SK-N-SH (cell line): ENCODE measurements at regions not wholly inside any gene's neighbourhood (a gene's known extent, or its start where the extent isn't known, plus 50 kb on each side); places are given as distances from the start of the nearest gene placed in this dataset.

ENCODE experiments used
- CTCF ChIA-PET: fragments of 300-600, 350-600 bp; formaldehyde crosslinking; extraction: SDS; loops from one replicate; lab custom pipeline; 2021; lab: Yijun Ruan, JAX
- POLR2A ChIA-PET: fragments of 350-600 bp; sonication (Branson Sonifier 250); formaldehyde crosslinking; extraction: SDS; loops from one replicate; lab custom pipeline; 2020; ENCODE audit warnings: antibody characterized with exemption, inconsistent platforms; lab: Yijun Ruan, JAX
- DNase-seq: peaks from one replicate; pipeline ENCODE4 v3.0.0; 2012
- H2AFZ ChIP-seq: fragments of 200-600 bp; sonication (generic); 2 replicates; pipeline ENCODE4 v1.8.1; 2016; ENCODE audit warnings: antibody characterized with exemption, mild to moderate bottlenecking, low read depth
- H3F3A ChIP-seq: fragments of 200-600 bp; sonication (generic); replicated peaks from 2 replicates; pipeline ENCODE3; 2016; ENCODE audit warnings: antibody characterized with exemption, mild to moderate bottlenecking; ENCODE audit not compliant: insufficient read depth
- H3K27ac ChIP-seq, 2 experiments: fragments of 200-500 bp in 1 of 2; fragments of 200-600 bp in 1 of 2; sonication (Bioruptor generic) in 1 of 2; sonication (generic), shearing (Covaris generic) in 1 of 2; 2 replicates each; pipeline versions ENCODE4 v1.5.1 to v1.6.1; 2014 to 2016; ENCODE audit warnings: low read depth in 2 of 2, inconsistent platforms in 1 of 2, low read length in 1 of 2, mild to moderate bottlenecking in 1 of 2, mixed read lengths in 1 of 2
- H3K27me3 ChIP-seq: fragments of 200-600 bp; sonication (generic), shearing (Covaris generic); 2 replicates; pipeline ENCODE4 v1.6.1; 2016; ENCODE audit warnings: mixed run types; ENCODE audit not compliant: insufficient read depth
- H3K36me3 ChIP-seq, 2 experiments: fragments of 200-500 bp in 1 of 2; fragments of 200-600 bp in 1 of 2; sonication (Bioruptor generic) in 1 of 2; sonication (generic) in 1 of 2; replicated peaks in 1 of 2; 2 replicates each; pipeline versions ENCODE3 to v1.5.1; 2014 to 2016; ENCODE audit warnings: low read length in 1 of 2, mild to moderate bottlenecking in 1 of 2; ENCODE audit not compliant: insufficient read depth in 2 of 2, control insufficient read depth in 1 of 2
- H3K4me1 ChIP-seq, 2 experiments: fragments of 200-500 bp in 1 of 2; fragments of 200-600 bp in 1 of 2; sonication (Bioruptor generic) in 1 of 2; sonication (generic), shearing (Covaris generic) in 1 of 2; 2 replicates each; pipeline versions ENCODE4 v1.5.1 to v1.6.1; 2014 to 2016; ENCODE audit warnings: low read depth in 1 of 2, low read length in 1 of 2, mixed run types in 1 of 2; ENCODE audit not compliant: insufficient read depth in 2 of 2, control insufficient read depth in 1 of 2
- H3K4me2 ChIP-seq: fragments of 200-600 bp; sonication (generic), shearing (Covaris generic); 2 replicates; pipeline ENCODE4 v1.6.1; 2017; ENCODE audit warnings: mixed run types
- H3K4me3 ChIP-seq, 2 experiments: fragments of 200-500 bp in 1 of 2; fragments of 200-600 bp in 1 of 2; sonication (Bioruptor generic) in 1 of 2; sonication (generic), shearing (Covaris generic) in 1 of 2; 2 replicates each; pipeline versions ENCODE4 v1.5.1 to v1.8.1; 2014 to 2016; ENCODE audit warnings: low read depth in 2 of 2, inconsistent platforms in 1 of 2, low read length in 1 of 2, mild to moderate bottlenecking in 1 of 2, mixed read lengths in 1 of 2, moderate library complexity in 1 of 2
- H3K79me2 ChIP-seq: fragments of 200-600 bp; sonication (generic); 2 replicates; pipeline ENCODE4 v1.8.1; 2017; ENCODE audit warnings: mild to moderate bottlenecking; ENCODE audit not compliant: insufficient read depth
- H3K9ac ChIP-seq: fragments of 200-600 bp; sonication (generic); 2 replicates; pipeline ENCODE4 v1.6.1; 2017; ENCODE audit warnings: mixed run types
- H3K9me2 ChIP-seq: fragments of 200-600 bp; sonication (generic); 2 replicates; pipeline ENCODE4 v1.6.1; 2017; ENCODE audit warnings: mixed run types
- H3K9me3 ChIP-seq: fragments of 200-600 bp; sonication (generic); 2 replicates; pipeline ENCODE4 v1.6.1; 2017; ENCODE audit warnings: mixed run types, mild to moderate bottlenecking, moderate library complexity
- H4K20me1 ChIP-seq: fragments of 200-600 bp; sonication (generic); 2 replicates; pipeline ENCODE4 v1.6.1; 2017; ENCODE audit warnings: mild to moderate bottlenecking, mixed run types; ENCODE audit not compliant: insufficient read depth
- ELF1 ChIP-seq: IDR thresholded peaks from 2 replicates; pipeline ENCODE4 v1.4.0; 2012
- EP300 ChIP-seq, 2 experiments: IDR thresholded peaks; 2 replicates each; pipeline versions ENCODE4 v1.4.0 to v1.6.1; 2012; ENCODE audit warnings: borderline replicate concordance in 1 of 2, low read depth in 1 of 2, low read length in 1 of 2
- EZH2phosphoT487 ChIP-seq: fragments of 200-600 bp; sonication (generic); IDR thresholded peaks from 2 replicates; pipeline ENCODE4 v1.6.1; 2017; ENCODE audit warnings: low read depth, mixed run types, mild to moderate bottlenecking, antibody characterized with exemption, moderate library complexity, borderline replicate concordance
- FOSL2 ChIP-seq: IDR thresholded peaks from 2 replicates; pipeline ENCODE4 v1.4.0; 2012; ENCODE audit warnings: low read depth, mild to moderate bottlenecking, moderate library complexity, borderline replicate concordance
- GATA2 ChIP-seq: sonication (generic); formaldehyde crosslinking; IDR thresholded peaks from 2 replicates; pipeline ENCODE4 v1.5.0; 2020; ENCODE audit warnings: mild to moderate bottlenecking, missing genetic modification reagents
- JUND ChIP-seq: IDR thresholded peaks from 2 replicates; pipeline ENCODE4 v1.4.0; 2012
- MEF2A ChIP-seq: IDR thresholded peaks from 2 replicates; pipeline ENCODE4 v1.4.0; 2012; ENCODE audit warnings: low read depth, borderline replicate concordance
- NRF1 ChIP-seq: IDR thresholded peaks from 2 replicates; pipeline ENCODE4 v1.6.1; 2012; ENCODE audit warnings: low read depth, mild to moderate bottlenecking, low read length
- POLR2AphosphoS5 ChIP-seq: IDR thresholded peaks from 2 replicates; pipeline ENCODE4 v1.6.1; 2012; ENCODE audit warnings: low read depth, low read length
- RFX5 ChIP-seq: IDR thresholded peaks from 2 replicates; pipeline ENCODE4 v1.6.1; 2012; ENCODE audit warnings: mild to moderate bottlenecking, improper control_type of control experiment, low read length
- SMC3 ChIP-seq: IDR thresholded peaks from 2 replicates; pipeline ENCODE4 v1.6.1; 2012; ENCODE audit warnings: low read depth, low read length, improper control_type of control experiment
- TCF12 ChIP-seq: IDR thresholded peaks from 2 replicates; pipeline ENCODE4 v1.4.0; 2012
- TEAD4 ChIP-seq: IDR thresholded peaks from 2 replicates; pipeline ENCODE4 v1.4.0; 2012; ENCODE audit warnings: mild to moderate bottlenecking, borderline replicate concordance; ENCODE audit not compliant: insufficient read depth
- YY1 ChIP-seq: IDR thresholded peaks from 2 replicates; pipeline ENCODE4 v1.4.0; 2012; ENCODE audit warnings: low read depth, mild to moderate bottlenecking
- WGBS: methylation state at CpG from one replicate; pipeline ENCODE4 v1.1.6; 2017; ENCODE audit warnings: low lambda C conversion rate; 5-methylcytosine and 5-hydroxymethylcytosine counted together
- TF ChIP-seq, protein P1 (sequence below): fragments of 150-350 bp; IDR thresholded peaks from 2 replicates; pipeline ENCODE4 v1.6.1; 2016; ENCODE audit warnings: mild to moderate bottlenecking, low read depth, low read length
- TF ChIP-seq, protein P2 (sequence below): IDR thresholded peaks from 2 replicates; pipeline ENCODE4 v1.4.0; 2012; ENCODE audit warnings: low read depth
- TF ChIP-seq, protein P3 (sequence below): IDR thresholded peaks from 2 replicates; pipeline ENCODE4; 2012
- TF ChIP-seq, protein P4 (sequence below): fragments of 150-350 bp; IDR thresholded peaks from 2 replicates; pipeline ENCODE4 v1.6.1; 2017; ENCODE audit warnings: antibody characterized with exemption, low read length, low read depth, borderline replicate concordance
- TF ChIP-seq, protein P5 (sequence below): fragments of 200-600 bp; sonication (generic); IDR thresholded peaks from 2 replicates; pipeline ENCODE4 v1.6.1; 2017; ENCODE audit warnings: antibody characterized with exemption, mild to moderate bottlenecking, moderate library complexity

DNA sequence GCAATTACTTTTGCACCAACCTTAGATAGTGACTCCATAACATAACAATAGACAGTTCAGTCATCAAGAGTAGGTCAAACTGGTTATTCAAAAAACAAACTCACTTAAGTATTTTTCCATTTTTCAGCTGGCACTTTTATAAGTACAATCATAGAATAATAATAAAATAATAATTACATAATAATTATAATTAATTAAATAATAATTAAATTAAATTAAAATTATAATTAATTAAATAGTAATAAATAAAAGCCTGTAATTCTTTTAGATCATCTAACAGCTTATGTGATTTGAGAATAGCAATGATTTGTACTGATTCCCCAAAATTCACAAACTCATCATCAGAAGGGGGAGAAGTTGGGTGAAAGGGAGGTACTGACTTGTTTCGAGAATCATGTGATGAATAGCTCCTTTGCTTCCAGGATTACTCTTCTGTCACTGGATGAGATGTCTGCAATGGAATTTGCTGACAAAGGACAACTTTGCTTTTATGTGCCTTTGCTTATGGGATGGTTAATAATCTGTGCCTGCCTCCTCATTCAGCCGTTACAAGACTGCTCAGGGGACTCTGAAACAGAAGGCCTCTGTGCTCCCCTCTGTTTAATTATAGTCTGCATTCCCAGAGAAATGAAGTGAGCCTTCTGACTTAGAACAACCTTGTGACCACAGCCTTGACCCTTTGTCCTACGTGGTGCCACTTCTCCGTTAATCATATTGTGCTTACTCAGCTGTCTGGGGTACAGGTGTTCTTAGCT lies 104.8 kb upstream of the ENPEP start:
- no peak overlapping the region for H3K9ac ChIP-seq
- no peaks in the 10 kb centered on the region for H3F3A ChIP-seq
- H3K9me3 ChIP-seq, result no peaks in the 10 kb centered on the region
- WGBS, result 26% methylated on average over 4 of the region's 4 CpGs
- H3K4me1 ChIP-seq, result no peaks in the 10 kb centered on the region
- H3K79me2 ChIP-seq, result no peaks in the 10 kb centered on the region
- no peak overlapping the region for H2AFZ ChIP-seq
- no peak overlapping the region for H3K27ac ChIP-seq
- no peak overlapping the region for H3K4me2 ChIP-seq
- no peaks in the 10 kb centered on the region for H3K9me2 ChIP-seq
- POLR2A ChIA-PET, result no interaction called here
- H3K4me3 ChIP-seq, result no peak overlapping the region
- DNase-seq, result no peak
- TF ChIP-seq, protein P1, sequence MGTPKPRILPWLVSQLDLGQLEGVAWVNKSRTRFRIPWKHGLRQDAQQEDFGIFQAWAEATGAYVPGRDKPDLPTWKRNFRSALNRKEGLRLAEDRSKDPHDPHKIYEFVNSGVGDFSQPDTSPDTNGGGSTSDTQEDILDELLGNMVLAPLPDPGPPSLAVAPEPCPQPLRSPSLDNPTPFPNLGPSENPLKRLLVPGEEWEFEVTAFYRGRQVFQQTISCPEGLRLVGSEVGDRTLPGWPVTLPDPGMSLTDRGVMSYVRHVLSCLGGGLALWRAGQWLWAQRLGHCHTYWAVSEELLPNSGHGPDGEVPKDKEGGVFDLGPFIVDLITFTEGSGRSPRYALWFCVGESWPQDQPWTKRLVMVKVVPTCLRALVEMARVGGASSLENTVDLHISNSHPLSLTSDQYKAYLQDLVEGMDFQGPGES, result no peak
- TF ChIP-seq MEF2A (no peak), EP300 (IDR thresholded peaks at IDR 0.05; ENCODE audit: borderline replicate concordance in 1 of 2, low read depth in 1 of 2, low read length in 1 of 2) (no peak), NRF1 (no peak), SMC3 (no peak), EZH2phosphoT487 (no peak)
- TF ChIP-seq, protein P2, sequence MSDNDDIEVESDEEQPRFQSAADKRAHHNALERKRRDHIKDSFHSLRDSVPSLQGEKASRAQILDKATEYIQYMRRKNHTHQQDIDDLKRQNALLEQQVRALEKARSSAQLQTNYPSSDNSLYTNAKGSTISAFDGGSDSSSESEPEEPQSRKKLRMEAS, result no peak
- TF ChIP-seq, protein P3, sequence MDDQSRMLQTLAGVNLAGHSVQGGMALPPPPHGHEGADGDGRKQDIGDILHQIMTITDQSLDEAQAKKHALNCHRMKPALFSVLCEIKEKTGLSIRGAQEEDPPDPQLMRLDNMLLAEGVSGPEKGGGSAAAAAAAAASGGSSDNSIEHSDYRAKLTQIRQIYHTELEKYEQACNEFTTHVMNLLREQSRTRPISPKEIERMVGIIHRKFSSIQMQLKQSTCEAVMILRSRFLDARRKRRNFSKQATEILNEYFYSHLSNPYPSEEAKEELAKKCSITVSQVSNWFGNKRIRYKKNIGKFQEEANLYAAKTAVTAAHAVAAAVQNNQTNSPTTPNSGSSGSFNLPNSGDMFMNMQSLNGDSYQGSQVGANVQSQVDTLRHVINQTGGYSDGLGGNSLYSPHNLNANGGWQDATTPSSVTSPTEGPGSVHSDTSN, result no peak
- no peaks in the 10 kb centered on the region for H3K27me3 ChIP-seq
- H3K36me3 ChIP-seq, result no peaks in the 10 kb centered on the region
- H4K20me1 ChIP-seq, result no peaks in the 10 kb centered on the region
- CTCF ChIA-PET, result interaction anchor here (1.1 kb wide), 1 partner anchor 373 kb away, joined by 4 read pairs; no protein-coding TSS in a partner anchor

DNA sequence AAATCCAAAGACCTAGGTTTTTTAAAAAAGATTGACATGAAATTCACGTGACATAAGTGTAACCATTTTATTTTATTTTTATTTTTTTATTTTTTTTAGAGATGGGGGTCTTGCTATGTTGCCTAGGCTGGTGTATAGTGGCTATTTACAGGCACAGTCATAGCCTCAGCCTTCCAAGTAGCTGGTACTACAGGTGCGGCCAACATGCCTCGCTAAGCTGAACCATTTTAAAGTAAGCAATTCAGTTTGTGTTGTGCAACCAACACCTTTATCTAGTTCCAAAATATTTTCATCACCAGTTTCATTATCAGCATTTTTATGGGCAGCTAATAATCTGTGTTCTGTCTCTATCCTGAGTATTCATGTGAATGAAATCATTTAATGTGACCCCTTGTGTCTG lies 107.5 kb upstream of the ENPEP start:
- Histone ChIP-seq H3K4me2 (no peak overlapping the region), H3K27ac (no peak overlapping the region), H2AFZ (no peak overlapping the region), H3K9ac (no peak overlapping the region), H3K36me3 (no peaks in the 10 kb centered on the region), H3K79me2 (no peaks in the 10 kb centered on the region), H3K4me3 (no peak overlapping the region), H3F3A (no peaks in the 10 kb centered on the region), H3K27me3 (no peaks in the 10 kb centered on the region), H4K20me1 (no peaks in the 10 kb centered on the region), H3K4me1 (no peaks in the 10 kb centered on the region), H3K9me2 (no peaks in the 10 kb centered on the region), H3K9me3 (no peaks in the 10 kb centered on the region)
- CTCF ChIA-PET, result interaction anchor here (1.5 kb wide), 1 partner anchor 26 kb away, joined by 6 read pairs; no protein-coding TSS in a partner anchor
- WGBS, result 46% methylated on average over 3 of the region's 3 CpGs
- POLR2A ChIA-PET, result no interaction called here
- no peak for DNase-seq
- TF ChIP-seq, protein P4, sequence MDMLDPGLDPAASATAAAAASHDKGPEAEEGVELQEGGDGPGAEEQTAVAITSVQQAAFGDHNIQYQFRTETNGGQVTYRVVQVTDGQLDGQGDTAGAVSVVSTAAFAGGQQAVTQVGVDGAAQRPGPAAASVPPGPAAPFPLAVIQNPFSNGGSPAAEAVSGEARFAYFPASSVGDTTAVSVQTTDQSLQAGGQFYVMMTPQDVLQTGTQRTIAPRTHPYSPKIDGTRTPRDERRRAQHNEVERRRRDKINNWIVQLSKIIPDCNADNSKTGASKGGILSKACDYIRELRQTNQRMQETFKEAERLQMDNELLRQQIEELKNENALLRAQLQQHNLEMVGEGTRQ, result no peak
- TF ChIP-seq YY1, result no peak
- TF ChIP-seq, protein P5, sequence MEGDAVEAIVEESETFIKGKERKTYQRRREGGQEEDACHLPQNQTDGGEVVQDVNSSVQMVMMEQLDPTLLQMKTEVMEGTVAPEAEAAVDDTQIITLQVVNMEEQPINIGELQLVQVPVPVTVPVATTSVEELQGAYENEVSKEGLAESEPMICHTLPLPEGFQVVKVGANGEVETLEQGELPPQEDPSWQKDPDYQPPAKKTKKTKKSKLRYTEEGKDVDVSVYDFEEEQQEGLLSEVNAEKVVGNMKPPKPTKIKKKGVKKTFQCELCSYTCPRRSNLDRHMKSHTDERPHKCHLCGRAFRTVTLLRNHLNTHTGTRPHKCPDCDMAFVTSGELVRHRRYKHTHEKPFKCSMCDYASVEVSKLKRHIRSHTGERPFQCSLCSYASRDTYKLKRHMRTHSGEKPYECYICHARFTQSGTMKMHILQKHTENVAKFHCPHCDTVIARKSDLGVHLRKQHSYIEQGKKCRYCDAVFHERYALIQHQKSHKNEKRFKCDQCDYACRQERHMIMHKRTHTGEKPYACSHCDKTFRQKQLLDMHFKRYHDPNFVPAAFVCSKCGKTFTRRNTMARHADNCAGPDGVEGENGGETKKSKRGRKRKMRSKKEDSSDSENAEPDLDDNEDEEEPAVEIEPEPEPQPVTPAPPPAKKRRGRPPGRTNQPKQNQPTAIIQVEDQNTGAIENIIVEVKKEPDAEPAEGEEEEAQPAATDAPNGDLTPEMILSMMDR, result no peak
- TF ChIP-seq EZH2phosphoT487, result no peak
- TF ChIP-seq JUND, result no peak
- no peak for TF ChIP-seq POLR2AphosphoS5
- TF ChIP-seq, protein P3, result no peak
- TF ChIP-seq TEAD4, result no peak
- no peak for TF ChIP-seq GATA2
- TF ChIP-seq SMC3, result no peak
- TF ChIP-seq MEF2A, result no peak
- TF ChIP-seq FOSL2, result no peak
- TF ChIP-seq RFX5, result no peak
- no peak for TF ChIP-seq ELF1
- TF ChIP-seq TCF12, result no peak
- TF ChIP-seq, protein P1, result no peak
